HL-60/S4 treated with retinoic acid at 250 ng/mL for 4 days and 3 days (cell line): ENCODE measurements at regions not wholly inside any gene's neighbourhood (a gene's known extent, or its start where the extent isn't known, plus 50 kb on each side); places are given as distances from the start of the nearest gene placed in this dataset.
"Not testable (repeated sequence)": the region's sequence is repeated elsewhere in the genome, so short reads cannot be mapped to it uniquely, and the experiment has no call there.

Source experiments
- in situ Hi-C: fragments of 300-500 bp; cut with MboI; formaldehyde crosslinking; loops from 2 replicates; pipeline ENCODE4 v1.7.0; 2022; ENCODE audit warnings: low sequenced_read_pairs

- in situ Hi-C loops: no loop called here
Observed at GRCh38 chr16:75836347-75837010, 110.2 kb upstream of the CPHXL start.

- in situ Hi-C loops: no loop called here
Observed at GRCh38 chr16:75837264-75837663, 111.0 kb upstream of the CPHXL start.

GRCh38 chr16:75837681-75838080, 111.4 kb upstream of the CPHXL start:
- in situ Hi-C loops: no loop called here

DNA sequence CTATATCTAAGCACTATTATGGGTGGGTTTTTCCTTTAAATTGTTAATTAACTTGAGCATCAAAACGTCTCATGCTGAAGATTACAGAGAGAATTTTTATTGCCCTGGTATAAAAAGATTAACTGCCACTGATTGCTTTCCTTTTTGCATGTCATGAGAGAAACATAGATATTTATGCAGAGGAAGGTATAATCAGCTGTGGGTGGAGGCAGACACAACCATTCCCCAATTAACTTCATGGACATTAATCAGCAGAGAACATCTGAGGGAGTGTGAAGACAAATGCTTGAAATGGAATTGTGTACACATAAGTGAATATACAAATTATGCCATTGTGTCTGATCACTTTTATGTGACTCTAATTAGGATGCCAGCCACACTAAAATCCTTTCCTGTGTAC, 115.2 kb upstream of the CPHXL start:
- in situ Hi-C loops: no loop called here

- in situ Hi-C loops: no loop called here
Observed at GRCh38 chr16:75847172-75847571, 120.9 kb upstream of the CPHXL start.

DNA sequence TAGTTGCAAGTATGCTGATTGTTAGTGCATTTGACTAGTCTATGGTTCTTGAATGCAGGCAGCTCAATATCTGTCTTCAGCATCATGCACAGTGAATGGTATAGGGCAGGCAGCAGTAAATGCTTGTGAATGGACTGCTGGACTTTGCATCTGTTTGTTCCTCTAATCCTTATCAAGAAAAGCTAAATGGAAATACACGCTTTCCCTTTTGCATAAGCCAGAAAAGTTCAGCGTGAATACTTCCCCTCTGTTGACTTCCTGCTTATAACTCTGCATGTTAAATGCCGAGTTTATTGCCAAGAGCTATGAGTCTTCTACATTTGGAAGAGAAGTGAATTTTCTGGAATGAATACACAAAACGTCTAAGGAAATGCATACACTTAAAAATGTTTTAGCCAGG, 127.9 kb upstream of the CPHXL start:
- in situ Hi-C loops: no loop called here

DNA sequence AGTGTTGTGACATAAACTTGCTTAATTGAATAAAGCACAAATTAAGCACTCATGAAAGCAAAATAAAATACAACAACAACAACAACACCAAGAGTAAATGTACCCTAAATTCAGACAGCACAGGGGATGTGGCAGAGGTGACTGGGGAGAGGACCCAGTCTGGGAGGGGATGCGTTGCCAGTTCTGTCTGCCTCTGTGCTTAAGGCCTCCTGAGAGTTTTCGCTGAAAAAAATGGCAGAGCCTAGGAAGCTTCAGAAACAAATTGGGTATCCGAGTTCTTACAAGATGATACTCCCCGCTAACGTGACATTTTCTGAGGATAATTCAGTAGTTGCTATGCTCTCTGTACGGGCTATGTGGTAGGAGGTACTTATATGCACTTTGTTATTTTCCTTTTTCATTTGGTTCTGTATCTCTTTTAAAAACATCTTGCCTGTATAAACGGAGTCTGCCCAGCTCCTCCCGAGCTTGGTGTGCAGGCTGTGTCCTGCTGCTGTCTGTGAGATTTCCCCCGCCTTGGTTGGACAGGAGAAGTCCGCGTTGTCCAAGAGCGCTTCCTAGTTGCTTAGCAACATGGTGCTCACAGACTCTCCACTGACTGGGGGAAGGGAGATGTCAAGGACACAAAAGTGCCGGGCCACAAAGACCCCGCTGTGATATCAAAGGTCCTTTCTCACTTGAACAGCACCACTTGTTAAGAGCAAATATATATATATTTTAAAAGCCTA, 134.2 kb upstream of the CPHXL start:
- in situ Hi-C loops: no loop called here

DNA sequence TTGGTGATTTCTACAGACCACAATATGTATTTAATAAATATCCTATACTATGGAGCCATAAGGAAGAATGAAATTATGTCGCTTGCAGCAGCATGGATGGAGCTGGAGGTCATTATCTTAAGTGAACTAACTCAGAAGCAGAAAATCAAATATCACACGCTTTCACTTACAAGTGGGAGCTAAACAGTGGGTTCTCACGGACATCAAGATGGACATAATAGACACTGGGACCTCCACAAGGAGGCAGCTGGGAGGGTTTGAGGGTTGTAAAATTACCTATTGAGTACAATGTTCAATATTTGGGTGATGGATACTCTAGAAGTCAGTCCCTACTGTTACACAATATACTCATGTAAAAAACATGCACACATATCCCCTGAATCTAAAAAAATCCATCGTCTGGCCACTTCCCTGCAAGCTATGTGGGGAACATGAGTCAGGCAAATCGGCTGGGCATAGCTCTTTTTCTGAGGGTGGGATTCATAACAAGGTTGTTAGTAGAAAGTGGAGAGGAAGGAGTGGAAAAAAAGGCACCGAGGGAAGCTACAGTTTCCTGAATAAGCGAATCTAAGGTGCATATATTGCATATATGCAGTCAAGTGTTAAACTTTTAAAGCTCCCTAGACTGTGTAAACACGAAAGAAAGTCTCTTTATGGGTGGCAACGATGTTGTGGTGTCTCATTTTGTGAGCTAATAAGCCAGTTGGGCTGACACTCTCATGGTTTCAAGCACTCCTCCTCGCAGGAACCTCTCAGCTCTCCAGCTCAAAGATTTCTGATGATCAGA, 135.2 kb upstream of the CPHXL start:
- in situ Hi-C loops: no loop called here

- in situ Hi-C loops: no loop called here
Observed at GRCh38 chr16:75862098-75862386, 135.8 kb upstream of the CPHXL start.

- in situ Hi-C loops: no loop called here
Observed at GRCh38 chr16:75864243-75864642, 138.0 kb upstream of the CPHXL start.

DNA sequence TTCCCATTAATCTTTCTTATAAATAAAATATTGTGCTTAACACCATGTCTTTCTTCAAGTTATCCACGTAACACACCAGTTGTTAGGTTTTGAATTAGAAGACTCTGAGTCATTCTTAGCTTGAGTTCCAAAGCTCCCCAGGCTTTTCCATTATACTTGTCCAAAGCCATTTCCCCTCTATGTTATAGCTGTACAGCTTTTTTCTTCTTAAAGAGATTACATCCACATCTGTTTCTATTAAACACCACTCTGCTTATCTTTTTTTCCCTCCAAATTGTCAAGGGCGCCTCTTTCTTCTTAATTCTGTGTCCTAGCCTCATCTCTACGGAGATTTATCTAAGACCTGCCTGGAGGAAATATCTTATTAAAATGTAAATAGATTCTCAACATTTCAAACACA, 139.4 kb upstream of the CPHXL start:
- in situ Hi-C loops: no loop called here

DNA sequence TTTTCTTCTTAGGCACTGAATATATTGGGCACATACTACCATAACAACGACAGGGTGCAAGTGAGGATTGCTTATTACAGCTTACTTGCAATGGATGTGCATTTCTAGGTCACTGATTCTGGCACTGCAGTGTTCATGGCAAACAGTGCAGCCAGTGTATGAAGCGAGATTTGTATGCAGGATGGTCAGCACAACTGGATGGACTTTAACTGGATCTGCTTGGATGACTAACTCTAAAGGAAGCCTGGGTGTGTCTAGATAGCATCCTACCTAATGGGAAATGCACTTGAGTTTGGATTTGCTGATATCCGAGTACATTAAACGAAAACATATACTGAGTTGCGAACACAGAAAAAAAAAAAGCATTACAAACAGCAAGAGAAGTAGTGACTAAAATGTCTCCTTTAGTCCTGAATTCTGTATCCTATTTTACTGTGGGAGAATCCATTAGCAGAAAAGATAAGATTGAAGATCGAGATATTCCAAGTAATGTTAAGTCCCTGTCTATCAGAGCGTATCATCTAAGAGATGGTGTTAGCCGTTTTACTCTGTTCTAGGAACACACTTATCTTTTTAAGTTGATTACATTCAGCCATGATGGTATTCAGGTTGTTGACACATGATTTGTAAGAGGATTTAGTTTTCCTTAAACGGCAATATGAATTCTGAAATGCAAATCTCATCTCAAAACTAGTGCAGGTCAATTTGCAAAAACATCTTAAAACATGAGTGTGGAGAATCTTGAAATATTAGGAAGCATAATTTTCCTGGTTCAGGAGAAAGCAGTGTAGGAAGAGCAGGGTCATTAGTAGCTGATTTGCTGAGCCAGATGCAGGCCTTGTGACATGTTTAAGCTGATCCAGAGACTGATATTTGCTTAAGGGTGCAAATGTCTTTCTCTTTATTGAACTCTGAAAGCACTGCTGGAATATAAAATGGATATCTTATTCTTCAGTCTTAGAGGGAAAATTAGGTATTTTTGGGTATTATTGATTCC, 142.6 kb upstream of the CPHXL start:
- in situ Hi-C loops: no loop called here

- in situ Hi-C loops: not testable (repeated sequence)
Observed at GRCh38 chr16:75881280-75881679, 155.0 kb upstream of the CPHXL start.

GRCh38 chr16:75899163-75899562, 172.9 kb upstream of the CPHXL start:
- in situ Hi-C loops: no loop called here

DNA sequence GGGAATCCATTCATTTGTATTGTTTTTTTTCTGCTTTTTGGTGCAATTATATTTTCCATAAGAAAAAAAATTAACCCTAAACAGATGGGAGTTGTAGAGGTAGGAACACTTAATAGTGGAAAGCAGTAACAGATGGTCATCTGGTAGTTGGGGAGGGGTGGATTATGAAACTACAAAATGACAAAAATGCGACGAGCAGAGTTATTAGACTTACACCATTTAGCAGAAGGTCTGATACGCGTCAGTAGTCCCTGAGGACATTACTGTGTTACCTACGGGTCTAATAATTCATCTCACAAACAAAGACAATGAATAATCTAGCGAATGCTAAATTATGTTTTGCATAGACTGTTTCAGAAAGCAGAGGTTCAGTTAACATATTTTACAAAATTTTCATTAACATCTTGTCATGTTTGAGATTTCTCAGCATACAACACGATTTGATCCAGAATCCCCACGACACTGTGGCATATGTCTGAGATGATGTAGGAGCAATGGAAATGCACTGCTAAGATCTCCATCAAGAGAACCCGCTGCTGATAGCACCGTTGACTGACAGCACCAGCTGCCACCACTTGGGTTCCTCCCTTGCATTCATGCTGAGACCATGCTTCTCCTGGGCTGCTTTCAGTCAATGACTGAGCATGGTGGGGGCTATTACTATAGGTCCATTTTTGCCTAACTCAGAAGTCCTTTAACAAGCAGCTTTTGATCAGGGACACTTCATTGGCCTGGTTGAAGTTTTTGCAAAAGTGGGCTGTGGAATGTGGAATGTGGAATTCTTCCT, 182.2 kb upstream of the CPHXL start:
- in situ Hi-C loops: no loop called here

- in situ Hi-C loops: no loop called here
Observed at GRCh38 chr16:75909746-75910145, 183.5 kb upstream of the CPHXL start.

DNA sequence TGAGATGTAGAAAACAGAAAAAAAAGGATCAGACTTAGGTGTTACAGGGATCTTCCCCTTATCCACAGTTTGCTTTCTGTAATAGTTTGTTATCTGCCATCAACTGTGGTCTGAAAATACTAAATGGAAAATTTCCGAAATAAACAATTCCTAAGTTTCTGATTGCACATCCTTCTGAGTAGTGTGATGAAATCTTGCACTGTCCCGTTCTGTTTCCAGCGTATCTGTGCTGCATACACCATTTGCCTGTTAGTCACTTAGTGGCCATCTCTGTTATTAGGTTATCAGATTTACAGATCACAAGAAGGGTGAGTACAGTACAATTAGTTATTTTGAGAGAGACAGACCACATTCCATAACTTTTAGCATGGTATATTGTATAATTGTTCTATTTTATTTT, 185.6 kb upstream of the CPHXL start:
- in situ Hi-C loops: no loop called here

GRCh38 chr16:75913958-75914357, 187.7 kb upstream of the CPHXL start:
- in situ Hi-C loops: no loop called here

- in situ Hi-C loops: no loop called here
Observed at GRCh38 chr16:75916451-75916850, 190.2 kb upstream of the CPHXL start.

DNA sequence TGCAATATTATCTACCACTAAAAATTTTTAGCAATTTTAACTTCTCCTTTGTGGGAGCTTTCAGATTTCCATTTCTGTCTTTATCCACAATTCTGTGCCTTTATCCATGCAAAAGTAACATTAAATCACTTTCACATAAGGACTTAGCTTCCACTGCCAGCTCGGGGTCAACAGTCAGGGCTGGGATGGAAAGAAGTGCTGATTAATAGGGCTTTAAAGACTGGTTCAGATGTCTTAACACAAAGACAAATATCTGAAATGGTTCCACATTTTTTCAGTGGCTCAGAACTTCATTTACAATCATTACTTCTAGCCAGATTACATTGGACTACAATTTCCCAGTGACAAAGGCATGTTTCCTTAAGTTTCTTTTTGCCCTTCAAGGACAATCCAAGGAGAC, 191.8 kb upstream of the CPHXL start:
- in situ Hi-C loops: no loop called here
